ENCODE measurements at regions not wholly inside any gene's neighbourhood (a gene's known extent, or its start where the extent isn't known, plus 50 kb on each side); places are given as distances from the start of the nearest gene placed in this dataset.

GRCh38 chr17:14759325-14759724 is 458.4 kb downstream of the HS3ST3B1 start:
- DNase-seq, result no peak

- DNase-seq, result no peak
These were observed 455.6 kb downstream of the HS3ST3B1 start for GRCh38 chr17:14756479-14756878.

DNA sequence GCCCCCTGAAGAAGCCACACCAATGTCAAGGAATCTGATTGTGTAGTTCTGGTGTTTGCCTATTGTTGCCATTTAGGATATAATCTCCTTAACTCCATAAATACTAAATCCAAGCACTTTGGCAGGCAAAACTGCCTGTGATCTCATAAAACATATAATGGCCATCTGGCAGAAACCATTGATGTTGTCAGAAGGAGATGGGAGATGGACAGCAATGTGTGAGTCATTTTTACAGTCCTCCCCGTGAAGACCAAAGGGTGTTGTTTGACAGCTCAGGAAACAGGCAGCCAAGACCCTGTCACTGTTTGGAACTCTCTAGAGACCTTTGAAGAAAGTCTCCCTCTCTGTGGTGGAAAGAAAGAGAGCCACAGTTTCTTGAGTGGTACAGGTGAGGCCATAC is 454.1 kb downstream of the HS3ST3B1 start:
- no peak for DNase-seq

GRCh38 chr17:14753383-14753782 is 452.5 kb downstream of the HS3ST3B1 start:
- DNase-seq, result no peak

DNA sequence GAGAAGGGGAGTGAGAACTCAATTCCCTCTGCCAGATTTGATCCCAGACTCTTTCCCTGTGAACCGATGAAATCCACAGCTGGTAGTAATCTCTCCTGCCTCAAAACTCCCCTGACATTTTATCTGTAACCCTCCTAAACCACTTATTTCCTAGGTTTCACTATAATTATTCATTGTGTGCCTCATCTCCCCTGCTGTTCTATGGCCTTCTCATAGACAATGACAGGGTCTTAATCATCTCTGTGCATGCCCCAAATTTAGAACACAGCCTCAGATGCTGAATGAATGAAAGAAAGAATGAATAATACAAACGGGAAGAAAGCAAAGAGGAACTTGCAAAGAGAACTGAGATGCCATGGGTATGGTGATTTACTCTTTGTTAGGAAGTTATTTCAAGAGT is 451.1 kb downstream of the HS3ST3B1 start:
- no peak for DNase-seq

GRCh38 chr17:14750866-14751265 is 450.0 kb downstream of the HS3ST3B1 start:
- no peak for DNase-seq

GRCh38 chr17:14749269-14749668 is 448.4 kb downstream of the HS3ST3B1 start:
- DNase-seq, result no peak

GRCh38 chr17:14748036-14748710 is 447.3 kb downstream of the HS3ST3B1 start:
- DNase-seq, result no peak

DNA sequence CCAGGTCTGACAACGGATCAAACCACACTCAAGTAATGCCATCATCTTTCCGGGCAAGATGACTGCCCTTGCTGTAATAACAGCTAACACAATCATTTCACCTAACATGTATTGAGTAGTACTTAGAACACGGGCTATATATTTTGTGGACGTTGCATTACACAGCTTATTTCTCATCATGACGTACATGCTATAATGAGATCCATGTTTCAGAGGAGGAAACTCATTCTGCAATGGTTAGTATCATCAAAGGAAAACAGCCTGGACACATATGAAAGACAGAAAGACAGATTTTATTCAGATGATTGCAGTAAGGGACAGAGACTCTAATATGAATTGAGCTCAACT is 446.7 kb downstream of the HS3ST3B1 start:
- no peak for DNase-seq

DNA sequence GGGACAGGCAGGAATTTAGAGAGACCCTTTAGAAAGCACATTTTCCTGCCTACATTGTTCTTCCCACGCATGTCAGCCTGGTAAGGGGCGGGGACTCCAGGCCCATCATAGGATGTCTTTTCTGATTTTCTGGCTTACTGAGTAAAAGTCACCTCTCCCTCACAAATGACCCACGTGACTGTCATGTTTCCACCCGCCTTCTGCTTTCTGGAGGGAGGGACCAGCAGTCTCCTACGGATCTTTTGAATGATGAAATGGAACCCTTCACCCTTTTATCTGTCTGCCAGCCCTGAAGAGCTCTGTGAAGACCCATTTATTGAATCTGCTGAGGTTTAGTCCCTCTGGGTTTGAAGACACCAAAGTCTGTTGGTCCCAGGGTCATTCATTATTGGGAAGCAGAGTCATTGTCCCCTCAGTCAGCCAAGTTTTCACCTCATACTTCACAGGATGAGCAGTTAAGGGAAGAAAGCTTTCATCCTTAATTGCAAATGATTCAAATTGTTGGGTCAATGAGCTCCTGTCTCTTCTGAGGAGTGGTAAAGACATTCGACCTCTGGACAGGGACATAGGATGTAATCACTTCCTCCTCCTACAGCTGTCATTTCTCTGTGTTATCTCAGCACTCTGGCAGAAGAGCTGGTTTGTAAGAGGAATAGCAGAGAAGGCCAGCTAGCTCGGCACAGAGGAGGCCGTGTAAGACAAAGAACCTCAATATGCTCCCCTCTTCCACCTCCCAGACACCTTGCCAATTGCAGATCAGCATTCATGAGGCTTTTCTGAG is 446.1 kb downstream of the HS3ST3B1 start:
- DNase-seq, result no peak

DNA sequence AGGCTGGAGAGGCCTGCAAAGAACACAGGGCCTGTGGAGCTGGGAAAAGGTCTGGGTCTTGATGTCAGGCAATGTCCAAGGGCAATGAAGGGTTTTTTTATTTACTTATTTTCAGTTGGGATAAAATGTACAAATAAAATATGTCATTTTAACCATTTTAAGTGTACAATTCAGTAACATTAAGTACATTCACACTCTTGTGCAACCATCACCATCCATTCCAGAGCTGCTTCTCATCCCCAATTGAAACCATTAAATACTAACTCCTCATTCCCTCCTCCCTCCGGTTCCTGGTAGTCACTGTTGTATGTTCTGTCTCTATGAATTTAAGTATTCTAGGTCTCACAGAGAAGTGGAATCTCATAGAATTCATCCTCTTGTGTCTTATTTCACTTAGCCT is 444.7 kb downstream of the HS3ST3B1 start:
- no peak for DNase-seq

DNA sequence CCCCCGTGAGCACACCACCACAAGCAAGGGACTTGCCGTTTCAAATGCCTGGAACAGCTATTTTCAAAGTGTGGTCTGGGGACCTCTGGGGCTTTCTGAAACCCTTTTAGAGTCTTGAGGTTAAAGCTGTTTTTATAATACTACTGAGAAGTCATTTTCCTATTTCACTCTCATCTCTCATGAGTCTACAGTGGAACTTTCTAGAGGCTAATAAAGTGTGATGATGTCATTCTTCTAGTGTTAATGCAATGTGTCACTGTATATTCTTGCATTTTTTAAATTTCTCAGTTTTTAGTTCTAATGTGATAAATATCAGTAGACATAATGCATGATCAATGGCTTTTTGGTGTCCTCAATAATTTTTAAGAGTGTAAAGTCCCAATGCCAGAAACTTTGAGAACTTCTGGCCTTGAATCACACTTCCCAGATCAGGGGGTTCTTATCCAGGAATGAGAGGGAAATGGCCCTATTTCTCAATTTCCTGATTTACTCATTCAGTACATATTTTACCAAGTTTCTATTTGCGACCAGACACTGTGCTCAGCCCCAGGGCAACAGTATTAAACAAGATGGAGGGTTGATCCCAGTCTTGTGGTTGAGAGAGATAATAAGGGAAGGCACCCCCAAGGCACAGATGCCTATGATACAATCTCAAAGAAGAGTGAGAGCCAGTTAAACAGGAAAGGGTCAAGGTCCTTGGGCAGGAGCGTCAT is 444.0 kb downstream of the HS3ST3B1 start:
- no peak for DNase-seq

GRCh38 chr17:14741491-14741890 is 440.6 kb downstream of the HS3ST3B1 start:
- no peak for DNase-seq

DNA sequence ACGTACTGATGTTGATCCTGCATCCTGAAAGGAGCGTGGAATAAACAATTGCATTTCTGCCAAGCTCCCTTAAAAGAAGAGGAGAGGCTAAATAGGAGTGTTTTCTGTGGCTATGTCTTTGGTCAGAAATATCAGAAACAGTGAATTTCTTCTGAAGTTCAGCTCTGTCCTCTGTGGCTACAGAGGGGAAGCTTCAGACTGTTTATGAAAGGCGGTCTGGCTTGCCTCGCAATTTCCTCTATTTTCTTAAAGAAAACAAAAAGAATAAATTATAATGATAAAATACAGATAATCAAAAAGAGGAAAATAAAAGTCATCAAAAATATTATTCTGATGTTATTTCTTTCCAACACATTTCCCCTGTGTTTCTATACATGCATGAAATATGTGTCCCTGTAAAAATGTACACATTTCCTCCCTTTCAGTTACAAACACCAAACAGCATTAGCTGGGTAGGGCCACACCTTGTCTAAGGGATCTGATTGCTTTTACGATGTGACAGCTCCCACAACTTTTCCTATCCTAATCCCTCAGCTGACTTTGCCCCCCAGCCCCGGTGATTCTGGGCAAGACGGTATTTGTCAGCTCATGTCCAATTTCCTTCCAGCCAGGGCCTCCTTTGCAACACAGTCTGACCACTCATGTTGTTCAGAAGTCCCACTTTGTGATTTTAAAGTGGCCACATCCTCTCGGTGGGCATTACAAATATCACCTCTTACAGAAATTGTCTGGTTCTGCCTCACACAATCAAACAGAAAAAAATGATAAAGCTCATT is 439.0 kb downstream of the HS3ST3B1 start:
- DNase-seq, result no peak

DNA sequence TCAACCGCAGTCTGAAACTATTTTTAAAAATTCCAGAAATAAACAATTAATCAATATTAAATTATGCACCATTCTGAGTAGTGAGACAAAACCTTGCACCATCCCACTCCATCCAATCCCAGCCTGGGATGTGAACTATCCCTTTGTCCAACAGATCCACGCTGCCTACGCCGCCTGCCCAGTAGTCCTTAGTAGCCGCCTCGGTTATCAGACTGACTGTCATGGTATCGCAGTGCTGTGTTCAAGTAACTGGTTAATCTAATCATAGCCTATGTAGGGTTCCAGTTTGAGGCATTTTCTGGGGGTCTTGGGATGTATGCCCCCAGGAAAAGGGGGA is 437.7 kb downstream of the HS3ST3B1 start:
- no peak for DNase-seq

DNA sequence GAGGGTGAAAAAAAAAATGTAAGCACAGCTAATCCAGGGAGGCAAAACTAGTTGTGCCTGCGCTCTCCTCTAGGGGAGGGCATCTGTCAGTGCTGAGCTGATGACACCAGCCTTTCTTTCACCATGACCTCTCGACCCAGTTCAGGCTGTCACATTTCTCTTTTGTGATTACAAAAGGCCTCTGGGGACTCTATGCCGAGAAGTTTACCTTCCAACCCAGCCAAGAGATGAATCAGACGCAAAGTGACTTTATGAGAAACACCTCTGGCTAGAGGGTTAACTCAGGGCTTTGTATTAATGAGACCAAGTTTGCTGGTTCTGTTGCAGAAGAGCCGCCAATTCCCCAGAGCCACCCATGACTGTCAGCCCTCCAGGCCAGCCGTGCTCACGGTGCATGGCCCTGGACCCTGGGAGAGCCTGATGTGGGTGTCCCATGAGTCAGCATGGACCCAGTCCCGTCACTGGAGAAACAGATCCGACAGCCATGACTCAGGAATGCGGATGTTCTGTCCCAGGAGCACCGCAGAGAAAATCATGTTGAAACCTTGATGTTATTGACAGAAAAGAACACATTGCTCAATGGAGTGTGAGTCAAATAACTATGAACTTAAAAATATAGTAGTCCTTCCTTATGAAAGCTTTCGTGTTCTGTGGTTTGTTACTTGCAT is 437.2 kb downstream of the HS3ST3B1 start:
- DNase-seq, result no peak

- DNase-seq, result no peak
These were observed 435.8 kb downstream of the HS3ST3B1 start for GRCh38 chr17:14736631-14737030.

GRCh38 chr17:14733376-14733775 is 432.5 kb downstream of the HS3ST3B1 start:
- DNase-seq, result no peak

- no peak for DNase-seq
These were observed 431.3 kb downstream of the HS3ST3B1 start for GRCh38 chr17:14732211-14732610.

- DNase-seq, result no peak
These were observed 430.7 kb downstream of the HS3ST3B1 start for GRCh38 chr17:14731591-14731990.

- DNase-seq, result no peak
These were observed 429.9 kb downstream of the HS3ST3B1 start for GRCh38 chr17:14730821-14731220.

DNA sequence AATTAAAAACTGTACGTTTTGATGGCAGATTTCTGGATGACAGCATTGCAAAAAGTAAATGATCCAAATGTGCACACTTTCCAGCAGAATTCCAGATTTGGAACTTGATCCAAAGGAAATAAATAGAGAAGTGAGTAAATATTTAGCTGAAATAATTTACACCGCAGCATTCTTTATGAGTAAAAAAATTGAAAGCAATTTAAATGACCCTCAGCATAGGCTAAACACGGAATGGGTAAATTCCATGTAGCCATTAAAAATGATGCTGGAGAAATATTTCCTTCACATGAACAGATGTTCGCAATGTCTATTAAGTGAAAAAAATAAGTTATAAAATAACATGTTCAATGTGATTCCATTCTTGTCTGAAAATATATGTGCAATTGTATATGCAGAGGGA is 424.8 kb downstream of the HS3ST3B1 start:
- DNase-seq, result no peak

DNA sequence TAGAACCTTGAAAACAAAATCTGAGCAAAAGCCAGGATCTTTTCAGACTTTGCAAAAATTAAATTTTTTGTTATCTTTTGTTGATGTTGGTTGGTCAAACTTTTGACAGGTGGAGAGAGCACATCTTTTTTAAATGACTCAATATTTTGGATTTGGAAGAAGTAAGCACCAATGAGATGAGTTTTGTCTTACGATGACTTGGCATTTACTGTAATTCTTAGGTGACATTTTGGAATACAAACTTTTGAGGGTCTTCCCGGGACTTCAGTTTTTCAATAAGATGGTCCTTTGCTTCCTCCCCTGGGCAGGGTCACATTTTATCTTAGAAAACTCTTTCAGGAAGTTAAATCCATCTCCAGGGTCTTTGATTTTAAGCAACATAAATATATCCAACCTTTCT is 423.9 kb downstream of the HS3ST3B1 start:
- no peak for DNase-seq

All from NCI-H1105 treated with DMSO at 0.1 percent for 48 hours (cell line).